GM12873 (cell line): ENCODE measurements at regions not wholly inside any gene's neighbourhood (a gene's known extent, or its start where the extent isn't known, plus 50 kb on each side); places are given as distances from the start of the nearest gene placed in this dataset.

Source experiments
- CTCF ChIP-seq: IDR thresholded peaks from 2 replicates; pipeline ENCODE4 v1.5.1; 2012; ENCODE audit warnings: low read depth, mild to moderate bottlenecking, moderate library complexity, low read length, control low read depth; ENCODE audit not compliant: insufficient read depth; ENCODE audit errors: missing control alignments

GRCh38 chr16:74216319-74216718, 80.3 kb upstream of the PSMD7 start:
- no peak for TF ChIP-seq CTCF

DNA sequence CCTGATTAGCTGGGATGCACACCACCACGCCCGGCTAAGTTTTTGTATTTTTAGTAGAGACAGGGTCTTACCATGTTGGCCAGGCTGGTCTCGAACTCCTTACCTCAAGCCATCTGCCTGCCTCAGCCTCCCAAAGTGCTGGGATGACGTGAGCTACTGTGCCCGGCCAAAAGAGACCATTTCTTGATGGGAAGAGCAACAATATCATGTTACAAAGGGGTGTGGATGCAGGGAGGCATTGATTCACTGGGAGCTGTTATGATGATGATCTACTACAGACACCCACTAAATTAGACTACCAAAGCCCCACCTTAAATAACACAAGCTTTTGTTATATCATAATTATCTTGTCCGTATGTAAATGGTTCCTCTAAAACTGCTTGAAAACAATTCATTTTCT, 81.4 kb upstream of the PSMD7 start:
- no peak for TF ChIP-seq CTCF

DNA sequence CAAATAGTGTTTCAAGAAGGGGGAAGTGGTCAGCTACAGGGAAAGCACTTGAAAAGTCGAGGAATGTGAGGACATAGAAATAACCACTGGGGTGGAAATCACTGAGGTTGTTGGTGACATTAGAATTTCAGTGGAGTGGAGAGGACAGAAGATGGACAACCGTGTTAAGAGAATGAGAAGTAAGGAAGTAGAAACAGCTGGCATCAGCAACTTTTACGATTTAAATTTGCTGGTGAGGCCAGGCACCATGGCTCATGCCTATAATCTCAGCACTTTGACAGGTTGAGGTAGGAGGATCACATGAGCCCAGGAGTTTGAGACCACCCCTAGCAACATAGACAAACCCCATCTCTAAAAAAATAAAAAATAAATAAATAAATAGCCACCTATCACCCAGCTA, 83.2 kb upstream of the PSMD7 start:
- TF ChIP-seq CTCF = no peak

GRCh38 chr16:74210245-74210644, 86.4 kb upstream of the PSMD7 start:
- TF ChIP-seq CTCF = no peak

DNA sequence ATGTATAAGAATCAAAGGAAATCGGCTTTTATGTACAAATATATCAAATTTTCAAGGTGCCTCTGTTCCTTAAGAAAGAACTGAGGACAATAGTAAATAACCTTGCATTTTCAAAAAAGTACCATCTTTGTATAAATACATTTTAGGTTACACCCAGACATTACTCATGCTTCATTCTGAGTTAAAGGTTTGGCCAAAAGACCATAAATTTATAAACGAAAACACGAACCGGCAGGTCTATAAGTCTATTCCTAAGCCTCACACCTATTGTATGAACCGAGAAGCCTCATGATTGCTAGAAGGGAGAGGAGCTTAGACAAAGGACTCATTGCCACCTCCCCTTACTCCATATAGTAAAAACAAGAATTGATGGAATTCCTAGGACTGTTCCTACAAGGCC, 94.6 kb upstream of the PSMD7 start:
- no peak for TF ChIP-seq CTCF

DNA sequence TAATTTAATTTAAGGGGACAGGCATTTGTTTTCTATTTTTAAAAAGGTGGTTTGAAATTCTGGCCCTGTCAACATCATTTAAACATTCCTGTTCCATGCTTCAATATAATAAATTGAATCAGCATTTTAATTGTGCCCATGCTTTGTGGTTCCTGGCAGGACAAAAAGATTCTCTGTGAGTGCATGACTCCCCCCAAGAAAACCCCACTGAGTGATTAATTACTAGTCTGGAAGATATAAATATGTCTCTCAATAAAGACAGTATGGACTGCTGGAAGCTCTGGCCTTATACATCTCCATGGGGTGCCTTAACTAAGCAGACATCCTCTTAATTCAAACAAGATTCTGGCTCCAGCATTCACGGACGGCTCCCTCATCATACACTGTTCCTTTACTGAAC, 95.0 kb upstream of the PSMD7 start:
- no peak for TF ChIP-seq CTCF

DNA sequence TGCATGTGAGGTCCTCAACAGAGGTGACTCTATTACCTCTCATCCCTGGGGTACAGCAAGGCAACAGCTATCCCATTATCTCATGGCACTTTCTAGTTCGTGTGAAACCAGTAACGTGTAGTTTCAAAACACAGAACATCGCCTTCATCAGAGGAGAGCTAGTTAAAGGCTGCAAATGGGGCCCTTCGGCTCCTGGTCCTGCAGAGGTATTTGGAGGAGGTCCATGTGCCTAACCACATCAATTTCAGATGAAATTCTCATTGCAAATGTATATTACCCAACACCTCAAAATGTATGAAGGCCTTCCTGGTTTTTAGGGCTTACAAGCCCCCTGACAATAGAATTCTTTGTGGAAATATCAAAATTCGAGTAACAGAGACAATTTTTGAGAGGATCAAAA, 95.7 kb upstream of the PSMD7 start:
- no peak for TF ChIP-seq CTCF

GRCh38 chr16:74199842-74200124, 96.8 kb upstream of the PSMD7 start:
- TF ChIP-seq CTCF = no peak
